Activated CD8-positive, alpha-beta T cell treated with anti-CD3 and anti-CD28 coated beads for 36 hours (primary cell): ENCODE measurements at regions not wholly inside any gene's neighbourhood (a gene's known extent, or its start where the extent isn't known, plus 50 kb on each side); places are given as distances from the start of the nearest gene placed in this dataset.

Experiments
- ATAC-seq: fragments of 200-7000 bp; cut with Tn5 transposase; one replicate; pipeline ENCODE4 v1.10.0; 2021; ENCODE audit warnings: mild to moderate bottlenecking, moderate library complexity
- CTCF ChIA-PET: fragments of 350-600 bp; sonication (Branson Sonifier 250); formaldehyde crosslinking; loops from one replicate; lab custom pipeline; 2021; ENCODE audit warnings: antibody characterized with exemption; lab: Charles Lee
- POLR2A ChIA-PET: fragments of 350-600 bp; sonication (Branson Sonifier 250); formaldehyde crosslinking; loops from one replicate; lab custom pipeline; 2021; ENCODE audit warnings: antibody characterized with exemption; lab: Charles Lee
- DNase-seq: peaks from one replicate; pipeline ENCODE4 v3.0.0-alpha.2; 2020
- H3K27ac Mint-ChIP-seq: one replicate; pipeline ENCODE4 v1.8.0; 2021; ENCODE audit warnings: mild to moderate bottlenecking, mixed read lengths
- H3K27me3 Mint-ChIP-seq: one replicate; pipeline ENCODE4 v1.8.0; 2021; ENCODE audit warnings: mixed read lengths
- H3K36me3 Mint-ChIP-seq: one replicate; pipeline ENCODE4 v1.8.0; 2021; ENCODE audit warnings: low read depth, mixed read lengths
- H3K4me1 Mint-ChIP-seq: one replicate; pipeline ENCODE4 v1.8.0; 2021; ENCODE audit warnings: low read depth, mixed read lengths
- H3K4me3 Mint-ChIP-seq: one replicate; pipeline ENCODE4 v1.8.0; 2021; ENCODE audit warnings: mild to moderate bottlenecking, moderate library complexity, mixed read lengths
- H3K9me3 Mint-ChIP-seq: one replicate; pipeline ENCODE4 v1.8.0; 2021; ENCODE audit warnings: mixed read lengths
- intact Hi-C: fragments of 100-400 bp; cut with micrococcal nuclease; formaldehyde crosslinking; loops from one replicate; pipeline ENCODE4 v1.10.0; 2022
- TF ChIP-seq, protein P1 (sequence below): fragments of 200-600 bp; IDR thresholded peaks from one replicate; pipeline ENCODE4 v1.8.0; 2022; ENCODE audit warnings: antibody characterized with exemption, mild to moderate bottlenecking

DNA sequence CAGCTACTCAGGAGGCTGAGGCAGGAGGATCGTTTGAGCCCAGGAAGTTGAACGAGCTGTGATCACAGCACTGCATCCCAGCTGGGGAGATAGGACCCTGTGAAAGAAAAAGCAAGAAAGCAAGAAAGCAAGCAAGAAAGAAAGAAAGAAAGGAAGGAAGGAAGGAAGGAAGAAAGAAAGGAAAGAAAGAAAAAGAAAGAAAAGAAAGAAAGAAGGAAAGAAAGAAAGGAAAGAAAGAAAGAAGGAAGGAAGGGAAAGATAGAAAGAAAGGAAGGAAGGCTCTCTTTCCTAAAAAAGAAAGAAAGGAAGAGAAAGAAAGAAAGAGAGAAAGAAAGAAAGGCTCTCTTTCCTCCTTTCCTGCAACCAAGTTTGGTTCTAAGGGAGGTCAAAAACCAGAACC lies 380.3 kb downstream of the PCNX1 start:
- ChIA-PET CTCF (interaction anchor here (1.1 kb wide), 1 partner anchor 37 kb away, joined by 3 read pairs; no protein-coding TSS in a partner anchor), POLR2A (no interaction called here)
- no peak overlapping the region for H3K4me3 Mint-ChIP-seq
- ATAC-seq (no peak), DNase-seq (no peak)
- peaks cover 18% of the 10 kb centered on the region for H3K4me1 Mint-ChIP-seq
- no peak overlapping the region for H3K27ac Mint-ChIP-seq
- no peaks in the 10 kb centered on the region for H3K27me3 Mint-ChIP-seq
- no peaks in the 10 kb centered on the region for H3K36me3 Mint-ChIP-seq
- TF ChIP-seq, protein P1, sequence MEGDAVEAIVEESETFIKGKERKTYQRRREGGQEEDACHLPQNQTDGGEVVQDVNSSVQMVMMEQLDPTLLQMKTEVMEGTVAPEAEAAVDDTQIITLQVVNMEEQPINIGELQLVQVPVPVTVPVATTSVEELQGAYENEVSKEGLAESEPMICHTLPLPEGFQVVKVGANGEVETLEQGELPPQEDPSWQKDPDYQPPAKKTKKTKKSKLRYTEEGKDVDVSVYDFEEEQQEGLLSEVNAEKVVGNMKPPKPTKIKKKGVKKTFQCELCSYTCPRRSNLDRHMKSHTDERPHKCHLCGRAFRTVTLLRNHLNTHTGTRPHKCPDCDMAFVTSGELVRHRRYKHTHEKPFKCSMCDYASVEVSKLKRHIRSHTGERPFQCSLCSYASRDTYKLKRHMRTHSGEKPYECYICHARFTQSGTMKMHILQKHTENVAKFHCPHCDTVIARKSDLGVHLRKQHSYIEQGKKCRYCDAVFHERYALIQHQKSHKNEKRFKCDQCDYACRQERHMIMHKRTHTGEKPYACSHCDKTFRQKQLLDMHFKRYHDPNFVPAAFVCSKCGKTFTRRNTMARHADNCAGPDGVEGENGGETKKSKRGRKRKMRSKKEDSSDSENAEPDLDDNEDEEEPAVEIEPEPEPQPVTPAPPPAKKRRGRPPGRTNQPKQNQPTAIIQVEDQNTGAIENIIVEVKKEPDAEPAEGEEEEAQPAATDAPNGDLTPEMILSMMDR, result no peak
- H3K9me3 Mint-ChIP-seq, result peaks cover 5% of the 10 kb centered on the region
- intact Hi-C loops, result no loop called here

DNA sequence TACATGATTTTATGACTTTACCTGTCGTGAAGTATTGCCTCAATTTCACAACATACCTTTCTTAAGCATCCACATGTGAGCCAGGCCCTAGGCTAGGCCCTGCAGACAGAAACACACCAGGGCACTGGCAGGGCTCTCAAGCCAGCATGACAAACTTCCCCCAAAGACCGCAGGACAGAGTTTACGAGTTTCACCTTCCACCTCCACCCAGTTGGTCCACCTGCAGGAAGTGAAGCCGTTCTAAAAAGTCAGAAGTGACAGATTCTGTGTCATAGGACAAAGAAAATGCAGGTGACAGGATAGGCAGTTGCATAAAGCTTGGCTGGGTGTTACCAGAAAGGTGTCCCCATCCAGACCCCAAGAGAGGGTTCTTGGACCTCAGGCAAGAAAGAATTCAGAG lies 382.3 kb downstream of the PCNX1 start:
- intact Hi-C loops, result no loop called here
- peak; percentile 56 for ATAC-seq
- no peak overlapping the region for H3K4me3 Mint-ChIP-seq

DNA sequence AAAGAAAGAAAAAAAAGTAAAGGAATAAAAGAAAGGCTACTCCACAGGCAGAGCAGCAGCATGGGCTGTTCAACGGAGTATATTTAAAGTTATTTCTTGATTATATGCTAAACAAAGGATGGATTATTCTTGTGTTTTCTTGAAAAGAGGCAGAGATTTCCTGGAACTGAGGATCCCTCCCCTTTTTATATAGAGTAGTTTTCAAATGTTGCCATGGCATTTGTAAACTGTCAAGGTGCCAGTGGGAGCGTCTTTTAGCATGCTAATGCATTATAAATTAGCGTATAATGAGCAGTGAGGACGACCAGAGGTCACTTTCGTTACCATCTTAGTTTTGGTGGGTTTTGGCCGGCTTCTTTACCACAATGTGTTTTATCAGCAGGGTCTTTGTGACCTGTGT lies 383.0 kb downstream of the PCNX1 start:
- intact Hi-C loops, result no loop called here
- Mint-ChIP-seq H3K9me3 (peaks cover 2% of the 10 kb centered on the region), H3K36me3 (no peaks in the 10 kb centered on the region), H3K27ac (peak overlapping the region; percentile 20), H3K4me1 (peaks cover 18% of the 10 kb centered on the region), H3K4me3 (no peak overlapping the region), H3K27me3 (no peaks in the 10 kb centered on the region)
- DNase-seq (no peak), ATAC-seq (no peak)
- ChIA-PET POLR2A (no interaction called here), CTCF (no interaction called here)
- TF ChIP-seq, protein P1, result no peak

More for the DNA sequence above, 382.3 kb downstream of the PCNX1 start:
- Mint-ChIP-seq H3K4me1 (peaks cover 18% of the 10 kb centered on the region), H3K9me3 (peaks cover 5% of the 10 kb centered on the region), H3K27me3 (no peaks in the 10 kb centered on the region), H3K27ac (no peak overlapping the region), H3K36me3 (no peaks in the 10 kb centered on the region)
- POLR2A ChIA-PET, result no interaction called here
- DNase-seq, result peak; percentile 46
- CTCF ChIA-PET, result no interaction called here
- TF ChIP-seq, protein P1, result no peak

DNA sequence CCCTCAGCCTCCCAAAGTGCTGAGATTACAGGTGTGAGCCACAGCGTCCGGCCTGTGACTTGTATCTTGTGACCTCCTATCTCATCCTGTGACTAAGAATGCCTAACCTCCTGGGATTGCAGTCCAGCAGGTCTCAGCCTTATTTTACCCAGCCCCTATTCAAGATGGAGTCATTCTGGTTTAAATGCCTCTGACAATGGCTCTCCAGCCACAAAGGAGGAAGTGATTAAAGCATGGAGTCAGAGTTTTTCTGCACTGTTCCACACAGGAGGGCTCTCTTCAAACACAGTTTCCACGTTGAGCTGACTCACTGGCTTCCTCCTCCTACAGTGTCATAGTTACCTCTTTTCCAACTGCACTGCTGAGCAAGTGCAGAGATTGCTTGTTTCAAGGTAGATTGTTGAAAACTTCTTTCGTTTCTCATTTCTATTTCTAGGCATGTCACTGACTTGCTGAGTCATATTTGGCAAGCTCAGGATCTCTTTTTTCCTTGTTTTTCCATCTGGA lies 383.8 kb downstream of the PCNX1 start:
- Mint-ChIP-seq H3K4me1 (peaks cover 19% of the 10 kb centered on the region), H3K27me3 (no peaks in the 10 kb centered on the region), H3K36me3 (no peaks in the 10 kb centered on the region), H3K4me3 (no peak overlapping the region), H3K27ac (peak overlapping the region; percentile 72), H3K9me3 (peaks cover 2% of the 10 kb centered on the region)
- DNase-seq, result peak; percentile 72
- peak; percentile 98 for ATAC-seq
- POLR2A ChIA-PET, result no interaction called here
- TF ChIP-seq, protein P1, result no peak
- intact Hi-C loops, result no loop called here
- CTCF ChIA-PET, result interaction anchor here (1.2 kb wide), 1 partner anchor 154 kb away, joined by 3 read pairs; no protein-coding TSS in a partner anchor

DNA sequence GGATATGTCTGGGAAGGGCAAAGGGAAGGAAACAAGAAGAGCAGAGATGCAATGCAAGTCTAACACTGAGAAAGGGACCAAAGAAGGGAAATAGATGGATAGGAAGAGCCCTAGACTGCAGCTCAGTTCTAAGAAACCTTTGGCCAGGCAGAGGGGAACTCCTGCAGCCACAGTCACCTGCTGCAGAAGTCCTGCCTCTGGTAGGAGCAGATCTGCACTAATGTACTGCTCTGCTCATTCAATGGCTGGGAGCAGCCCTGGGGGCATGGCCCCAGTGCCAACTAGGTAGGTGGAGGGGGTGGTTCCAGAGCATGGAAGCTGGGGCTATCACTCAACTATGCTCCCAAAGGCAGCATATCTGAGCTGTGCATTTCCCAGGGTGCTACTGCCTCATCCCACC lies 388.9 kb downstream of the PCNX1 start:
- H3K27me3 Mint-ChIP-seq, result no peaks in the 10 kb centered on the region
- H3K27ac Mint-ChIP-seq, result no peak overlapping the region
- CTCF ChIA-PET, result interaction anchor here (0.7 to 1.5 kb wide), 2 partner anchors 117 to 154 kb away, joined by 3 read pairs; no protein-coding TSS in a partner anchor
- H3K36me3 Mint-ChIP-seq, result no peaks in the 10 kb centered on the region
- TF ChIP-seq, protein P1, result no peak
- DNase-seq, result no peak
- ATAC-seq, result no peak
- intact Hi-C loops, result no loop called here
- H3K4me3 Mint-ChIP-seq, result no peak overlapping the region
- no peaks in the 10 kb centered on the region for H3K9me3 Mint-ChIP-seq
- H3K4me1 Mint-ChIP-seq, result peaks cover 10% of the 10 kb centered on the region
- POLR2A ChIA-PET, result interaction anchor here (1.2 kb wide), 1 partner anchor 25 kb away, joined by 3 read pairs; no protein-coding TSS in a partner anchor
